HEK293 (cell line): ENCODE measurements at regions not wholly inside any gene's neighbourhood (a gene's known extent, or its start where the extent isn't known, plus 50 kb on each side); places are given as distances from the start of the nearest gene placed in this dataset.
A peak's percentile ranks its signal among the peaks of the same experiment; 100 is the strongest.

Experiments
- GLI2 ChIP-seq: fragments of 450-650 bp; formaldehyde crosslinking; IDR thresholded peaks from 2 replicates; pipeline ENCODE4; 2017; ENCODE audit warnings: missing biosample characterization, missing genetic modification characterization, low read depth, borderline replicate concordance
- KLF16 ChIP-seq: fragments of 450-650 bp; formaldehyde crosslinking; IDR thresholded peaks from 2 replicates; pipeline ENCODE4 v1.5.1; 2017; ENCODE audit warnings: missing biosample characterization, missing genetic modification characterization
- MEIS1 ChIP-seq: sonication (generic); formaldehyde crosslinking; IDR thresholded peaks from 2 replicates; pipeline ENCODE4 v1.8.1; 2022; ENCODE audit warnings: missing genetic modification reagents, mild to moderate bottlenecking, borderline replicate concordance
- SCRT1 ChIP-seq: fragments of 450-650 bp; formaldehyde crosslinking; IDR thresholded peaks from 2 replicates; pipeline ENCODE4 v1.5.1; 2016; ENCODE audit warnings: missing biosample characterization, missing genetic modification characterization, borderline replicate concordance
- SCRT2 ChIP-seq: fragments of 450-650 bp; formaldehyde crosslinking; IDR thresholded peaks from 2 replicates; pipeline ENCODE4 v1.5.1; 2016; ENCODE audit warnings: missing biosample characterization, missing genetic modification characterization
- SP2 ChIP-seq: fragments of 450-650 bp; formaldehyde crosslinking; IDR thresholded peaks from 2 replicates; pipeline ENCODE4 v1.5.1; 2016; ENCODE audit warnings: missing biosample characterization, missing genetic modification characterization
- YY2 ChIP-seq: fragments of 450-650 bp; formaldehyde crosslinking; IDR thresholded peaks from 2 replicates; pipeline ENCODE4 v1.5.1; 2016; ENCODE audit warnings: missing biosample characterization, missing genetic modification characterization
- ZBTB1 ChIP-seq: fragments of 450-650 bp; formaldehyde crosslinking; IDR thresholded peaks from 2 replicates; pipeline ENCODE4 v1.5.1; 2016; ENCODE audit warnings: missing biosample characterization, missing genetic modification characterization
- ZBTB21 ChIP-seq: fragments of 450-650 bp; formaldehyde crosslinking; IDR thresholded peaks from 2 replicates; pipeline ENCODE4 v1.5.1; 2017; ENCODE audit warnings: missing biosample characterization, missing genetic modification characterization
- ZBTB8A ChIP-seq: fragments of 450-650 bp; formaldehyde crosslinking; IDR thresholded peaks from 2 replicates; pipeline ENCODE4 v1.5.1; 2016; ENCODE audit warnings: missing biosample characterization, missing genetic modification characterization
- ZNF248 ChIP-seq: fragments of 450-650 bp; formaldehyde crosslinking; IDR thresholded peaks from 2 replicates; pipeline ENCODE4 v1.5.1; 2017; ENCODE audit warnings: missing biosample characterization, missing genetic modification characterization
- ZNF37A ChIP-seq: fragments of 450-650 bp; IDR thresholded peaks from 2 replicates; pipeline ENCODE4 v1.5.1; 2018; ENCODE audit warnings: missing biosample characterization, missing genetic modification characterization
- ZNF501 ChIP-seq: fragments of 450-650 bp; formaldehyde crosslinking; IDR thresholded peaks from 2 replicates; pipeline ENCODE4 v1.5.1; 2016; ENCODE audit warnings: missing biosample characterization, missing genetic modification characterization
- ZNF560 ChIP-seq: fragments of 450-650 bp; formaldehyde crosslinking; IDR thresholded peaks from 2 replicates; pipeline ENCODE4 v1.5.1; 2017; ENCODE audit warnings: missing biosample characterization, missing genetic modification characterization, borderline replicate concordance
- ZNF664 ChIP-seq: fragments of 450-650 bp; formaldehyde crosslinking; IDR thresholded peaks from 2 replicates; pipeline ENCODE4 v1.5.1; 2016; ENCODE audit warnings: missing biosample characterization, missing genetic modification characterization
- ZNF701 ChIP-seq: fragments of 450-650 bp; formaldehyde crosslinking; IDR thresholded peaks from 2 replicates; pipeline ENCODE4 v1.5.1; 2016; ENCODE audit warnings: missing biosample characterization, missing genetic modification characterization
- ZNF707 ChIP-seq: fragments of 450-650 bp; formaldehyde crosslinking; IDR thresholded peaks from 2 replicates; pipeline ENCODE4 v1.5.1; 2016; ENCODE audit warnings: missing biosample characterization, missing genetic modification characterization
- ZNF776 ChIP-seq: fragments of 450-650 bp; formaldehyde crosslinking; IDR thresholded peaks from 2 replicates; pipeline ENCODE4 v1.5.0; 2017; ENCODE audit warnings: missing biosample characterization, missing genetic modification characterization, borderline replicate concordance
- ZNF791 ChIP-seq: fragments of 450-650 bp; formaldehyde crosslinking; IDR thresholded peaks from 2 replicates; pipeline ENCODE4 v1.5.1; 2016; ENCODE audit warnings: missing biosample characterization, missing genetic modification characterization
- ZSCAN30 ChIP-seq: fragments of 450-650 bp; IDR thresholded peaks from 2 replicates; pipeline ENCODE4 v1.5.1; 2018; ENCODE audit warnings: missing biosample characterization, mild to moderate bottlenecking, missing genetic modification characterization, moderate library complexity
- TF ChIP-seq, protein P1 (sequence below): fragments of 450-650 bp; formaldehyde crosslinking; IDR thresholded peaks from 2 replicates; pipeline ENCODE4 v1.5.1; 2016; ENCODE audit warnings: missing biosample characterization, missing genetic modification characterization
- TF ChIP-seq, protein P2 (sequence below): fragments of 450-650 bp; formaldehyde crosslinking; IDR thresholded peaks from 2 replicates; pipeline ENCODE4 v1.5.1; 2016; ENCODE audit warnings: missing biosample characterization, missing genetic modification characterization
- TF ChIP-seq, protein P3 (sequence below): fragments of 450-650 bp; formaldehyde crosslinking; IDR thresholded peaks from 2 replicates; pipeline ENCODE4 v1.5.1; 2016; ENCODE audit warnings: missing biosample characterization, missing genetic modification characterization
- TF ChIP-seq, protein P4 (sequence below): fragments of 450-650 bp; formaldehyde crosslinking; IDR thresholded peaks from 2 replicates; pipeline ENCODE4; 2016; ENCODE audit warnings: missing biosample characterization, missing genetic modification characterization
- TF ChIP-seq, protein P5 (sequence below): fragments of 450-650 bp; formaldehyde crosslinking; IDR thresholded peaks from 2 replicates; pipeline ENCODE4 v1.5.1; 2016; ENCODE audit warnings: missing biosample characterization, missing genetic modification characterization
- TF ChIP-seq, protein P6 (sequence below): fragments of 450-650 bp; formaldehyde crosslinking; IDR thresholded peaks from 2 replicates; pipeline ENCODE4 v1.5.1; 2016; ENCODE audit warnings: missing biosample characterization, missing genetic modification characterization, low read depth
- TF ChIP-seq, protein P7 (sequence below): fragments of 450-650 bp; formaldehyde crosslinking; IDR thresholded peaks from 2 replicates; pipeline ENCODE4 v1.5.1; 2016; ENCODE audit warnings: missing biosample characterization, missing genetic modification characterization

DNA sequence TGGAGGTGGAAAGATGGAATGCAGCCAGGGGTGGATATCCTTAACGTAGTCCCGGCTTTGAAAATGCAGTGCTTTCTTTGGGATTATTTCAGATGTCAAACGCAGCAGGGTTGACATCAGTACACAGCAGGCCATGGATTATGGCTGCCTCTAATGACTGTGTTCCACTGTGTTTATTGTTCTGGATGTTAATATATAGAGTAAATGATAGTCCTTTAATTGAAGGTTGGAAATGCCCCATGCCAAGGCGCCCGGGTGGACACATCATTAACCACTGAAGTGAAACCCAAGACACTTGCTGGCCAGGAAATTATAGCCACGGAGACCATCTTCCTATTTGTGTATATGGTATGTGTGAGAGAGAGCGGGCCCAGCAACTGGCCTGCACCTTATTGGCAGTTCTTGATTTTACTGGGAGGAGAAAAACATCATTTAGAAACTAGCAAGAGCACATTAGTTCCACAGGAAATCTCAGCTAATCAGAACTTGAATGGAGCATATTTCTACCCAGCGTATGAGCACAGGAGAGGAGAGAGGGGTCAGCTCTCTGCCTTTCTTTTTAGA lies 254.9 kb upstream of the RASGRP1 start (continued):
- TF ChIP-seq, protein P1, sequence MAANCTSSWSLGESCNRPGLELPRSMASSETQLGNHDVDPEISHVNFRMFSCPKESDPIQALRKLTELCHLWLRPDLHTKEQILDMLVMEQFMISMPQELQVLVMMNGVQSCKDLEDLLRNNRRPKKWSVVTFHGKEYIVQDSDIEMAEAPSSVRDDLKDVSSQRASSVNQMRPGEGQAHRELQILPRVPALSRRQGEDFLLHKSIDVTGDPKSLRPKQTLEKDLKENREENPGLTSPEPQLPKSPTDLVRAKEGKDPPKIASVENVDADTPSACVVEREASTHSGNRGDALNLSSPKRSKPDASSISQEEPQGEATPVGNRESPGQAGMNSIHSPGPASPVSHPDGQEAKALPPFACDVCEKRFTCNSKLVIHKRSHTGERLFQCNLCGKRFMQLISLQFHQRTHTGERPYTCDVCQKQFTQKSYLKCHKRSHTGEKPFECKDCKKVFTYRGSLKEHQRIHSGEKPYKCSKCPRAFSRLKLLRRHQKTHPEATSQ (tag by site-specific recombination) = no peak
- TF ChIP-seq ZBTB8A = peak; percentile 31; the same call in 1 of the 2 replicates
- no peak for TF ChIP-seq ZNF791 (tag by site-specific recombination)
- TF ChIP-seq, protein P2, sequence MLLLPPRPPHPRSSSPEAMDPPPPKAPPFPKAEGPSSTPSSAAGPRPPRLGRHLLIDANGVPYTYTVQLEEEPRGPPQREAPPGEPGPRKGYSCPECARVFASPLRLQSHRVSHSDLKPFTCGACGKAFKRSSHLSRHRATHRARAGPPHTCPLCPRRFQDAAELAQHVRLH = no peak
- TF ChIP-seq SCRT2 = no peak
- TF ChIP-seq, protein P3, sequence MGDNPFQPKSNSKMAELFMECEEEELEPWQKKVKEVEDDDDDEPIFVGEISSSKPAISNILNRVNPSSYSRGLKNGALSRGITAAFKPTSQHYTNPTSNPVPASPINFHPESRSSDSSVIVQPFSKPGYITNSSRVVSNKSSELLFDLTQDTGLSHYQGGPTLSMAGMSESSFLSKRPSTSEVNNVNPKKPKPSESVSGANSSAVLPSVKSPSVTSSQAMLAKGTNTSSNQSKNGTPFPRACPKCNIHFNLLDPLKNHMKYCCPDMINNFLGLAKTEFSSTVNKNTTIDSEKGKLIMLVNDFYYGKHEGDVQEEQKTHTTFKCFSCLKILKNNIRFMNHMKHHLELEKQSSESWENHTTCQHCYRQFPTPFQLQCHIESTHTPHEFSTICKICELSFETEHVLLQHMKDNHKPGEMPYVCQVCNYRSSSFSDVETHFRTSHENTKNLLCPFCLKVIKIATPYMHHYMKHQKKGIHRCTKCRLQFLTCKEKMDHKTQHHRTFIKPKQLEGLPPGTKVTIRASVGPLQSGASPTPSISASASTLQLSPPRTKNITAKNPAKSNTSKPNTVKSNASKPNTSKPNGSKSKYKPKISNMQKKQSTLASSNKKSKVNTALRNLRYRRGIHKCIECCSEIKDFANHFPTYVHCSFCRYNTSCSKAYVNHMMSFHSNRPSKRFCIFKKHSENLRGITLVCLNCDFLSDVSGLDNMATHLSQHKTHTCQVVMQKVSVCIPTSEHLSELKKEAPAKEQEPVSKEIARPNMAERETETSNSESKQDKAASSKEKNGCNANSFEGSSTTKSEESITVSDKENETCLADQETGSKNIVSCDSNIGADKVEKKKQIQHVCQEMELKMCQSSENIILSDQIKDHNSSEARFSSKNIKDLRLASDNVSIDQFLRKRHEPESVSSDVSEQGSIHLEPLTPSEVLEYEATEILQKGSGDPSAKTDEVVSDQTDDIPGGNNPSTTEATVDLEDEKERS (tag by site-specific recombination) = no peak
- TF ChIP-seq ZSCAN30 = peak; percentile 58; the same call in 1 of the 2 replicates
- TF ChIP-seq ZNF701 = no peak
- no peak for TF ChIP-seq YY2
- TF ChIP-seq ZNF501 = no peak
- no peak for TF ChIP-seq SP2 (tag by site-specific recombination)
- no peak for TF ChIP-seq KLF16 (tag by site-specific recombination)
- no peak for TF ChIP-seq ZBTB21
- no peak for TF ChIP-seq ZNF664 (tag by site-specific recombination)
- TF ChIP-seq, protein P4, sequence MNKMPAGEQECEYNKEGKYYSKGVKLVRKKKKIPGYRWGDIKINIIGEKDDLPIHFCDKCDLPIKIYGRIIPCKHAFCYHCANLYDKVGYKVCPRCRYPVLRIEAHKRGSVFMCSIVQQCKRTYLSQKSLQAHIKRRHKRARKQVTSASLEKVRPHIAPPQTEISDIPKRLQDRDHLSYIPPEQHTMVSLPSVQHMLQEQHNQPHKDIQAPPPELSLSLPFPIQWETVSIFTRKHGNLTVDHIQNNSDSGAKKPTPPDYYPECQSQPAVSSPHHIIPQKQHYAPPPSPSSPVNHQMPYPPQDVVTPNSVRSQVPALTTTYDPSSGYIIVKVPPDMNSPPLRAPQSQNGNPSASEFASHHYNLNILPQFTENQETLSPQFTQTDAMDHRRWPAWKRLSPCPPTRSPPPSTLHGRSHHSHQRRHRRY (tag by site-specific recombination) = no peak
- TF ChIP-seq, protein P5, sequence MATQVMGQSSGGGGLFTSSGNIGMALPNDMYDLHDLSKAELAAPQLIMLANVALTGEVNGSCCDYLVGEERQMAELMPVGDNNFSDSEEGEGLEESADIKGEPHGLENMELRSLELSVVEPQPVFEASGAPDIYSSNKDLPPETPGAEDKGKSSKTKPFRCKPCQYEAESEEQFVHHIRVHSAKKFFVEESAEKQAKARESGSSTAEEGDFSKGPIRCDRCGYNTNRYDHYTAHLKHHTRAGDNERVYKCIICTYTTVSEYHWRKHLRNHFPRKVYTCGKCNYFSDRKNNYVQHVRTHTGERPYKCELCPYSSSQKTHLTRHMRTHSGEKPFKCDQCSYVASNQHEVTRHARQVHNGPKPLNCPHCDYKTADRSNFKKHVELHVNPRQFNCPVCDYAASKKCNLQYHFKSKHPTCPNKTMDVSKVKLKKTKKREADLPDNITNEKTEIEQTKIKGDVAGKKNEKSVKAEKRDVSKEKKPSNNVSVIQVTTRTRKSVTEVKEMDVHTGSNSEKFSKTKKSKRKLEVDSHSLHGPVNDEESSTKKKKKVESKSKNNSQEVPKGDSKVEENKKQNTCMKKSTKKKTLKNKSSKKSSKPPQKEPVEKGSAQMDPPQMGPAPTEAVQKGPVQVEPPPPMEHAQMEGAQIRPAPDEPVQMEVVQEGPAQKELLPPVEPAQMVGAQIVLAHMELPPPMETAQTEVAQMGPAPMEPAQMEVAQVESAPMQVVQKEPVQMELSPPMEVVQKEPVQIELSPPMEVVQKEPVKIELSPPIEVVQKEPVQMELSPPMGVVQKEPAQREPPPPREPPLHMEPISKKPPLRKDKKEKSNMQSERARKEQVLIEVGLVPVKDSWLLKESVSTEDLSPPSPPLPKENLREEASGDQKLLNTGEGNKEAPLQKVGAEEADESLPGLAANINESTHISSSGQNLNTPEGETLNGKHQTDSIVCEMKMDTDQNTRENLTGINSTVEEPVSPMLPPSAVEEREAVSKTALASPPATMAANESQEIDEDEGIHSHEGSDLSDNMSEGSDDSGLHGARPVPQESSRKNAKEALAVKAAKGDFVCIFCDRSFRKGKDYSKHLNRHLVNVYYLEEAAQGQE (tag by site-specific recombination) = no peak
- TF ChIP-seq SCRT1 (tag by site-specific recombination) = no peak
- no peak for TF ChIP-seq ZNF707 (tag by site-specific recombination)
- TF ChIP-seq MEIS1 (CRISPR knock-in tag) = no peak
- TF ChIP-seq ZNF248 (tag by site-specific recombination) = no peak
- TF ChIP-seq ZNF560 (tag by site-specific recombination) = no peak
- 0 out of 2 replicates have a peak, but pooled peaks have one; percentile 78 for TF ChIP-seq GLI2 (tag by site-specific recombination)
- TF ChIP-seq, protein P6, sequence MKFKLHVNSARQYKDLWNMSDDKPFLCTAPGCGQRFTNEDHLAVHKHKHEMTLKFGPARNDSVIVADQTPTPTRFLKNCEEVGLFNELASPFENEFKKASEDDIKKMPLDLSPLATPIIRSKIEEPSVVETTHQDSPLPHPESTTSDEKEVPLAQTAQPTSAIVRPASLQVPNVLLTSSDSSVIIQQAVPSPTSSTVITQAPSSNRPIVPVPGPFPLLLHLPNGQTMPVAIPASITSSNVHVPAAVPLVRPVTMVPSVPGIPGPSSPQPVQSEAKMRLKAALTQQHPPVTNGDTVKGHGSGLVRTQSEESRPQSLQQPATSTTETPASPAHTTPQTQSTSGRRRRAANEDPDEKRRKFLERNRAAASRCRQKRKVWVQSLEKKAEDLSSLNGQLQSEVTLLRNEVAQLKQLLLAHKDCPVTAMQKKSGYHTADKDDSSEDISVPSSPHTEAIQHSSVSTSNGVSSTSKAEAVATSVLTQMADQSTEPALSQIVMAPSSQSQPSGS (tag by site-specific recombination) = no peak
- no peak for TF ChIP-seq ZBTB1 (tag by site-specific recombination)
- TF ChIP-seq, protein P7, sequence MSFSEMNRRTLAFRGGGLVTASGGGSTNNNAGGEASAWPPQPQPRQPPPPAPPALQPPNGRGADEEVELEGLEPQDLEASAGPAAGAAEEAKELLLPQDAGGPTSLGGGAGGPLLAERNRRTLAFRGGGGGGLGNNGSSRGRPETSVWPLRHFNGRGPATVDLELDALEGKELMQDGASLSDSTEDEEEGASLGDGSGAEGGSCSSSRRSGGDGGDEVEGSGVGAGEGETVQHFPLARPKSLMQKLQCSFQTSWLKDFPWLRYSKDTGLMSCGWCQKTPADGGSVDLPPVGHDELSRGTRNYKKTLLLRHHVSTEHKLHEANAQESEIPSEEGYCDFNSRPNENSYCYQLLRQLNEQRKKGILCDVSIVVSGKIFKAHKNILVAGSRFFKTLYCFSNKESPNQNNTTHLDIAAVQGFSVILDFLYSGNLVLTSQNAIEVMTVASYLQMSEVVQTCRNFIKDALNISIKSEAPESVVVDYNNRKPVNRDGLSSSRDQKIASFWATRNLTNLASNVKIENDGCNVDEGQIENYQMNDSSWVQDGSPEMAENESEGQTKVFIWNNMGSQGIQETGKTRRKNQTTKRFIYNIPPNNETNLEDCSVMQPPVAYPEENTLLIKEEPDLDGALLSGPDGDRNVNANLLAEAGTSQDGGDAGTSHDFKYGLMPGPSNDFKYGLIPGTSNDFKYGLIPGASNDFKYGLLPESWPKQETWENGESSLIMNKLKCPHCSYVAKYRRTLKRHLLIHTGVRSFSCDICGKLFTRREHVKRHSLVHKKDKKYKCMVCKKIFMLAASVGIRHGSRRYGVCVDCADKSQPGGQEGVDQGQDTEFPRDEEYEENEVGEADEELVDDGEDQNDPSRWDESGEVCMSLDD (tag by site-specific recombination) = no peak
- TF ChIP-seq ZNF37A (tag by site-specific recombination) = no peak
- TF ChIP-seq ZNF776 (tag by site-specific recombination) = no peak
